Middle frontal gyrus (tissue), 1 donor: ENCODE measurements at regions not wholly inside any gene's neighbourhood (a gene's known extent, or its start where the extent isn't known, plus 50 kb on each side); places are given as distances from the start of the nearest gene placed in this dataset.

Source experiments
- DNase-seq: peaks from one replicate; pipeline ENCODE4 v3.0.0-alpha.2; 2015; ENCODE audit warnings: low spot score; ENCODE audit errors: extremely low spot score

- DNase-seq = no peak
Measured at GRCh38 chr2:234606896-234607295, 110.0 kb upstream of the ARL4C start.

DNA sequence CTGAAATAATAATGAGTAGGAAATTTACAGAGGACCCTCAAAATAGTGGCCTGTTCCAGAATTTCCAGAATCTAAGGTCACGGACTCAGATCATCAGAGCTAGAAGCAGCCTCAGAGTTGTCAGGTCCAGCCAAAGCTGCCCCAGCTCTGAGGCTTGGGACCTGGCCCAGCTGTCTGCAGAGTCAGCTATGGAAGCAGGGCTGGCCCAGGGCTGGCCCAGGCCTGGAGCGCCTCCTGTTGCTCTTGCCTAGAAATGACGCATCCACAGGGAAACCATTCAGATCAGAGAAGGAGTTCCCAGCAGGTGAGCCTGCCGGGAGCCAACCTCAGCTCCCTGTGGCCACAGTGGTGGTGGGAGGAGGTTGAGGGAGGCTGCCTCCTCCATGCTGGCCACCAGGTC, 106.7 kb upstream of the ARL4C start:
- DNase-seq = no peak

- no peak for DNase-seq
Measured at GRCh38 chr2:234601213-234601612, 104.3 kb upstream of the ARL4C start.

- DNase-seq = no peak
Measured at GRCh38 chr2:234597576-234597861, 100.6 kb upstream of the ARL4C start.

GRCh38 chr2:234596696-234597575, 100.1 kb upstream of the ARL4C start:
- no peak for DNase-seq

- no peak for DNase-seq
Measured at GRCh38 chr2:234595829-234596228, 98.9 kb upstream of the ARL4C start.

GRCh38 chr2:234594715-234595114, 97.8 kb upstream of the ARL4C start:
- no peak for DNase-seq

- no peak for DNase-seq
Measured at GRCh38 chr2:234593636-234594035, 96.8 kb upstream of the ARL4C start.

DNA sequence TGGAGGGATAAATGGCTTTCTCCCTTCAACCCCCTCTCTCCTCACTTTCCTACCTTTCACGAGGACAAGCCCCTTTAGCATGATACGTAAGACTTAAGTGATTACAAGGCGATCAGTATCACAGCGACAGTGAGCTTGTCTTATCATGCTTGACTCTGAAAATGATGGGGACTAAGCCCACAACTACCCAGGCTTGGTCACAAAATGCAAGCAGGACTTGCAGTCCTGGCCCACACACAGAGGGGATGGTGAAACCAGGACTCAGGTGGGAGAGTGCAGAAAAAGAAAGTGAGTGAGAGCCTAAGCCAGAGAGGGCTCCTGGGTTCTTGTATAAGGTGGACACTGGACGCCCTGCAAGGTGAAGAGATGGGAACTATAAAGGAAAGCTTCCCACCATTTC, 95.7 kb upstream of the ARL4C start:
- DNase-seq = no peak

GRCh38 chr2:234590076-234590475, 93.2 kb upstream of the ARL4C start:
- DNase-seq = no peak

GRCh38 chr2:234588054-234588430, 91.2 kb upstream of the ARL4C start:
- no peak for DNase-seq

- no peak for DNase-seq
Measured at GRCh38 chr2:234587341-234588053, 90.6 kb upstream of the ARL4C start.

- DNase-seq = no peak
Measured at GRCh38 chr2:234583331-234583730, 86.5 kb upstream of the ARL4C start.

- DNase-seq = no peak
Measured at GRCh38 chr2:234580686-234581085, 83.8 kb upstream of the ARL4C start.

DNA sequence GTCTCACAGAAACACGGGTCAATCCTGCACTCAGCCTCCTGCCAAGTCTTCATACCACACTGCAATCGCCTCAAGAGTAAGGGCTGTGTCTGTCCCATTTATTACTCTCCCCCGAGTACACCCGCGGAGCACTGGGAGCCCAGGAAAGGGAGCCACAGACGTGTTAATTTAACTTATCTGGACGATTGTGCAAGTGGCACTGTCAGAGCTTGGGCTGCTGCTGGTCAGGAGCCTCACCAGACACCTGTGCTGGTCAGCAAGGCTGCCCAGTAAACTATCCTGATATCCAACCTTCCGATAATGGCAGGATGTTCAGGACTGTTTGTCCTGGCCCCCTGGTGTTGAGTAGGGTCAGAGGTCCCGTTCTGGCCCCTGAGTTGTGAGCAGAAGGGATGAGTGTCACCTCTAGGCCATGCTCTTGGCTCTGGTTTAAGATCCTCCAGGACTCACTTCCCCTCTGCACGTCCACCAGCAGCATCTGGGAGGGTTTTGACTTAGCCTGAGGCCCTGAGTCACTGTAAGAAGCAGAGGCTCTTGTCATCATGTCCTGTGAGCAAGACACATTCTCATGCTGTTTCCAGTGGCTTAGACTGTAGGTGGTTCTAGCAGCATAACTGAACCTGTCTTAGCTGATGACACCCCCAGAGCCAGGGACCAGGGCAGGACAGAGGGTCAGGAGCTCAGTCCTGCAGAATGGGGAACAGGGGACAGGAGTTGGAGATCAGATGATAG, 82.5 kb upstream of the ARL4C start:
- DNase-seq = no peak

GRCh38 chr2:234578389-234578788, 81.5 kb upstream of the ARL4C start:
- DNase-seq = no peak

- DNase-seq = no peak
Measured at GRCh38 chr2:234577191-234577590, 80.3 kb upstream of the ARL4C start.

DNA sequence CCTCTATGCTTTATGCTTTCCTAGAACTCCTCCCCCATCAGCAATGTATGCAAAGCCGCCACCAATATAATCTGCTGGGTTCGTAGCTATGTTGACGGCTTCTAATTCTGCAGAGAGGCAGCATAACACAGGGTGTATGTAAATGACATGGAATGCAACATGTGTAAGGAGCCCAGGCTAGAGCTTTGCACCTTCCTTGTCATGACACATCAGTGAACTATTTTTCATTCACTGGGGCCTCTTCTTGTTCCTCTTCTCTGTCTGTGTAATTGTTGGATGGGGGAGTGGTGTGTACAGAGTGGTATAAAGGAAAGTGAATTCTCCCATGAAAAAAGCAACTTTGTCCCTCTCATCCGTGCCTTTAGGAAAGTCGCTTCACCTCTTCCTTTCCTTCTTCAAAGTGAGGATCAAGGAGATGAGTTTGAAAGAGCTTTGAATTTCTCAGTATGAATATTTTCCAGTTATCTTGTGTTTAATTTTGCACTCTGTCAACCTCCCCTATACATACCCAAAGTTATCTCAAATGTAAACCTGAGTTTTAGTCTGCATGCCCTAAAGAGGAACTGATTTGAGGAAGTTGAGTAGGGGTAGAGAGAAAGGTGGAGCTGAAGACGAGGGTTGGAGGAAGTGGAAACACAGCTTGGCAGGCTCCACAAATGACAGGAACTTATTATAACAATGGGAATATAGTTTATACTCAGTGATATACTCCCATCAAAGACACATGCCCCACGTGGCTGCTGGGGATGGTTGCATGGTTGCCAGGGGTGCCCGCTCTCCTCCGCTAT, 74.9 kb upstream of the ARL4C start:
- no peak for DNase-seq

DNA sequence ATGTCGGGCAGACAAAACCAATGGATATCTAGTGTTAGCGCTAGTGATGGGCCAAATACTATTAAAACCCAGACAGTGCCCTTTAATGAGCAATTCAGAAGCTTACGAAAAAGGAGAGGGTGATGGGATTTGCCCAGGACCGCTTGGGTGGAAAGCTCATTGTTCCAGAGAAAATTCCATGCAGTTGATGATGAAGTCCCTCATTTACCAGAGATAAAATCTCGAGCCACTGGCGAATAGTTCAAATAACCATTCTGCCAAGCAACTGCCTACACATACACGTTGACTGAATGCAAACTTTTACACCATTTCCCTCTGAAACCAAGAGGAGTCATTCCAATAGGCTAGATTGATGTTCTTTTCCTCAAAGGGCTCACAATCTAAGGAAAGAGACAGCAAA, 73.6 kb upstream of the ARL4C start:
- DNase-seq = no peak

DNA sequence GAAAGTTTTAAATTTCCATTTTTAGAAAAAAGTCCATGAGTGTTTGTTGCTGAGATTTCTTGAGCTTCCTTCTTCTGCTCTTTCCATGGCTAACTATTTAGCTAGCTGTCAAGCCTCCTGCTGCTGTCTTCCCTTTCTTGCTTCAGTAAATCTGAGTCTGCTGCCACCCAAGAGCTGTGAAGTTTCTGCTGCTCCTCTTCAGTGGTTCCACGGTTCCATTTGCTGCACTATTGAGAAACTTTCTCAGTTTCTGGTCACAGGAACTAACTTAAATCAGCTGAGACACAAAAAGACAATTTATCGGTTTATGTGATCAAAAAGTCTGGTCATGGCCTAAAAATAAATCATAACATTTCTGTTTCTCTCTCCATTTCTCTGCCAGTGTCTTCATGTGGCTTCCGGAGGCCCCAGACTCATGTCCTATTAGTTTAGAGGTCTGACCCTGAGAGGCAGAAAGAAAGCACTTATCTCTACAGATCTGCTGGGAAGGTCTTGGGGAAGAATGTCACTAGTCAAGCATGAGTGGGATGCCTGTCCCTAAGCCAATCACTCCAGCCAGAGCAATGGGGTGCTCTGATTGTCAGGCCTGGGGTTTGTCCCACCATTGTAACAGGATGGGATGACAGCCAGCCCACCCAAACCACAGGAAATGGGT, 73.0 kb upstream of the ARL4C start:
- no peak for DNase-seq

- DNase-seq = no peak
Measured at GRCh38 chr2:234566622-234567021, 69.7 kb upstream of the ARL4C start.
